Upper lobe of left lung (tissue), 6 donors: ENCODE measurements at regions not wholly inside any gene's neighbourhood (a gene's known extent, or its start where the extent isn't known, plus 50 kb on each side); places are given as distances from the start of the nearest gene placed in this dataset.
A peak's percentile ranks its signal among the peaks of the same experiment; 100 is the strongest.

ENCODE experiments used
- ATAC-seq, 2 donors: fragments of 200-7000 bp; cut with Tn5 transposase; one replicate each; pipeline ENCODE4 v1.9.1; 2022; ENCODE audit warnings: mild to moderate bottlenecking in 2 of 2, moderate library complexity in 2 of 2; ENCODE audit not compliant: low FRiP score in 2 of 2
- DNase-seq, 2 donors: peaks; one replicate each; pipeline ENCODE4 v3.0.0-alpha.2; 2019 to 2020
- H3K27ac ChIP-seq, 4 donors: fragments of 200-600 bp; sonication (generic); one replicate each; pipeline ENCODE4 v1.5.1; 2016 to 2019
- H3K27me3 ChIP-seq, 4 donors: fragments of 200-600 bp; sonication (generic); one replicate each; pipeline ENCODE4 v1.5.1; 2017 to 2019
- H3K36me3 ChIP-seq, 4 donors: fragments of 200-600 bp; sonication (generic); one replicate each; pipeline ENCODE4 v1.5.1; 2016 to 2019
- H3K4me1 ChIP-seq, 4 donors: fragments of 200-600 bp; sonication (generic); one replicate each; pipeline ENCODE4 v1.5.1; 2018 to 2019
- H3K4me3 ChIP-seq, 4 donors: fragments of 200-600 bp; sonication (generic); one replicate each; pipeline ENCODE4 v1.5.1; 2017 to 2019; ENCODE audit warnings: mild to moderate bottlenecking in 2 of 4, moderate library complexity in 1 of 4
- H3K9me3 ChIP-seq, 4 donors: fragments of 200-600 bp; sonication (generic); one replicate each; pipeline ENCODE4 v1.5.1; 2018 to 2019
- EP300 ChIP-seq, 4 donors: sonication (generic); formaldehyde crosslinking; IDR thresholded peaks; one replicate each; pipeline ENCODE4 v1.5.1; 2017; ENCODE audit warnings: antibody characterized with exemption in 4 of 4, control low read depth in 2 of 4
- POLR2A ChIP-seq, 4 donors: fragments of 450-650 bp; IDR thresholded peaks; one replicate each; pipeline ENCODE4 v1.5.1; 2016 to 2017; ENCODE audit warnings: antibody characterized with exemption in 4 of 4, mild to moderate bottlenecking in 2 of 4
- POLR2AphosphoS5 ChIP-seq, 2 donors: sonication (generic); formaldehyde crosslinking; IDR thresholded peaks; one replicate each; pipeline ENCODE4 v1.5.1; 2017; ENCODE audit warnings: antibody characterized with exemption in 2 of 2
- WGBS, 2 donors: methylation state at CpG; one replicate each; pipeline ENCODE4 v1.1.5; 2017 to 2018; 5-methylcytosine and 5-hydroxymethylcytosine counted together
- TF ChIP-seq, protein P1 (sequence below), 6 experiments: fragments of 450-650 bp in 4 of 6; fragments of 200-600 bp in 2 of 6; sonication (generic) in 2 of 6; IDR thresholded peaks; one replicate each; pipeline ENCODE4 v1.5.1; 2016 to 2019; ENCODE audit warnings: antibody characterized with exemption in 6 of 6
- donor health status: DM: no; HTN: no; CAD: no; lungs with moderate emphysema.
- donor health status: DM: no; HTN: yes; CAD: no; lungs with severe emphysema.

- H3K4me1 ChIP-seq, result no peaks in the 10 kb centered on the region
- H3K9me3 ChIP-seq, result peaks cover 0 to 6% (median 1%) of the 10 kb centered on the region in 4 donors
- H3K4me3 ChIP-seq, result no peak overlapping the region
- ATAC-seq (no peak), DNase-seq (no peak)
- no peaks in the 10 kb centered on the region for H3K27me3 ChIP-seq
- no peak overlapping the region for H3K27ac ChIP-seq
- WGBS, 2 donors, result 72 to 76% methylated on average over 2 of the region's 2 CpGs
- no peaks in the 10 kb centered on the region for H3K36me3 ChIP-seq
- TF ChIP-seq EP300 (IDR thresholded peaks at IDR 0.05) (no peak), POLR2AphosphoS5 (IDR thresholded peaks at IDR 0.05) (no peak), POLR2A (IDR thresholded peaks at IDR 0.05) (no peak)
- TF ChIP-seq, protein P1, sequence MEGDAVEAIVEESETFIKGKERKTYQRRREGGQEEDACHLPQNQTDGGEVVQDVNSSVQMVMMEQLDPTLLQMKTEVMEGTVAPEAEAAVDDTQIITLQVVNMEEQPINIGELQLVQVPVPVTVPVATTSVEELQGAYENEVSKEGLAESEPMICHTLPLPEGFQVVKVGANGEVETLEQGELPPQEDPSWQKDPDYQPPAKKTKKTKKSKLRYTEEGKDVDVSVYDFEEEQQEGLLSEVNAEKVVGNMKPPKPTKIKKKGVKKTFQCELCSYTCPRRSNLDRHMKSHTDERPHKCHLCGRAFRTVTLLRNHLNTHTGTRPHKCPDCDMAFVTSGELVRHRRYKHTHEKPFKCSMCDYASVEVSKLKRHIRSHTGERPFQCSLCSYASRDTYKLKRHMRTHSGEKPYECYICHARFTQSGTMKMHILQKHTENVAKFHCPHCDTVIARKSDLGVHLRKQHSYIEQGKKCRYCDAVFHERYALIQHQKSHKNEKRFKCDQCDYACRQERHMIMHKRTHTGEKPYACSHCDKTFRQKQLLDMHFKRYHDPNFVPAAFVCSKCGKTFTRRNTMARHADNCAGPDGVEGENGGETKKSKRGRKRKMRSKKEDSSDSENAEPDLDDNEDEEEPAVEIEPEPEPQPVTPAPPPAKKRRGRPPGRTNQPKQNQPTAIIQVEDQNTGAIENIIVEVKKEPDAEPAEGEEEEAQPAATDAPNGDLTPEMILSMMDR (IDR thresholded peaks at IDR 0.05), result no peak
Observed at GRCh38 chr5:5957737-5958136, 420.6 kb downstream of the MED10 start.

GRCh38 chr5:5954275-5954598 is 424.1 kb downstream of the MED10 start:
- DNase-seq (peak in 1 of 2 donors; percentile 6), ATAC-seq (no peak)
- Histone ChIP-seq H3K4me1 (no peaks in the 10 kb centered on the region), H3K36me3 (no peaks in the 10 kb centered on the region), H3K27ac (no peak overlapping the region), H3K4me3 (no peak overlapping the region), H3K9me3 (peaks cover 0 to 6% (median 1%) of the 10 kb centered on the region in 4 donors), H3K27me3 (no peaks in the 10 kb centered on the region)
- WGBS, 2 donors, result 90 to 91% methylated on average over 9 of the region's 9 CpGs
- no peak for TF ChIP-seq POLR2A (IDR thresholded peaks at IDR 0.05)

GRCh38 chr5:5953584-5954274 is 424.6 kb downstream of the MED10 start:
- Histone ChIP-seq H3K36me3 (no peaks in the 10 kb centered on the region), H3K4me1 (no peaks in the 10 kb centered on the region), H3K9me3 (peaks cover 0 to 6% (median 1%) of the 10 kb centered on the region in 4 donors), H3K27me3 (no peaks in the 10 kb centered on the region), H3K27ac (no peak overlapping the region), H3K4me3 (no peak overlapping the region)
- ATAC-seq, result no peak
- TF ChIP-seq, protein P1 (IDR thresholded peaks at IDR 0.05), result no peak
- no peak for TF ChIP-seq EP300 (IDR thresholded peaks at IDR 0.05)
- TF ChIP-seq POLR2A (IDR thresholded peaks at IDR 0.05), result no peak
- TF ChIP-seq POLR2AphosphoS5 (IDR thresholded peaks at IDR 0.05), result no peak
- DNase-seq, result no peak
- 79 to 87% methylated on average over 12 of the region's 12 CpGs for WGBS, 2 donors

DNA sequence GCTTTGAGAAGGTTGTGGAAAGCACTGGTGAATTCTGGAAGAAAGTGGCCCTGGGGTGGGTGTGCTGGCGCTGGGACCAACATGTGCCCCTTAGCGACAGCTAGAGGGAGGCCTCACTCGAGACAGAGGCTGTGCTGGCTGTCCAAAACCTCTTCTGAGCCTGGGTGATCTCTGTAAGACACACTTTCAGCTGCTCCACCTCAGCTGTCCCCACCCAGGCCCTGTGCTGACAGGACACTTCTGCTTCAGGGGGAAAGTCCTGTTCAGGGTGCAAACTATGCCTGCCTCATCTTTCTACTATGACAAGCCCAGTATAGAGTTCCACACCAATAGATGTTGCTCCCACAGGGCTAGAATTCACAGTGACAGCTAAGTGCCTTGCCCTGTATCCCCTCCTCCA is 426.4 kb downstream of the MED10 start:
- no peaks in the 10 kb centered on the region for H3K4me1 ChIP-seq
- no peak overlapping the region for H3K4me3 ChIP-seq
- WGBS, 2 donors, result 83% methylated on average over 3 of the region's 3 CpGs; no CpG with 5 or more reads in 1 of the 2 donors
- H3K27ac ChIP-seq, result no peak overlapping the region
- DNase-seq, result no peak
- H3K9me3 ChIP-seq, result peaks cover 0 to 2% (median under 1%) of the 10 kb centered on the region in 4 donors
- no peaks in the 10 kb centered on the region for H3K27me3 ChIP-seq
- TF ChIP-seq, protein P1 (IDR thresholded peaks at IDR 0.05), result no peak
- TF ChIP-seq POLR2A (IDR thresholded peaks at IDR 0.05) (no peak), POLR2AphosphoS5 (IDR thresholded peaks at IDR 0.05) (no peak), EP300 (IDR thresholded peaks at IDR 0.05) (no peak)
- ATAC-seq, result no peak
- no peaks in the 10 kb centered on the region for H3K36me3 ChIP-seq

DNA sequence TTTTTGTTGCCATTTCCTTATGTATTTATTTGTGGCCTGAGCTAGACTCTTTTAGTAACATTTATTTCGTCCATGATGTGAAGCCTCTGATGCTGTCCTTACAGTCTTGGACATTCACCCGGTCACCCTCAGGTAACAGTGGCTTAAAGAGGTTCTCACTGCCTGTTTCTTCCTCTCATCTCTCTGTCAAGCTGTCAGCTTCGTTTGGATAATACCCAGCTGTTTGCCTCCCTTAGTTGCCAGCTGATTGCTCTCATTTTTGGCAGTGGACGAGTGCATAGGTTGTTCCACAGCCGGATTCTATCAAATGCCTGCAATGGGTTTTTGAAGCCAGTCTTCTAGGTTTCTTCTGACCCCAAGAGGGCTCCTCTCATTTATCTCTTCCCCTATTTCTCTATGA is 427.7 kb downstream of the MED10 start:
- whole genome bisulfite sequencing, 2 donors, result 45 to 52% methylated on average over 5 of the region's 5 CpGs

More for the DNA sequence above, 427.7 kb downstream of the MED10 start:
- H3K4me3 ChIP-seq, result no peak overlapping the region
- no peak for TF ChIP-seq POLR2A (IDR thresholded peaks at IDR 0.05)
- TF ChIP-seq EP300 (IDR thresholded peaks at IDR 0.05), result no peak
- TF ChIP-seq POLR2AphosphoS5 (IDR thresholded peaks at IDR 0.05), result no peak
- TF ChIP-seq, protein P1 (IDR thresholded peaks at IDR 0.05), result no peak
- DNase-seq (no peak), ATAC-seq (no peak)
- H3K9me3 ChIP-seq, result no peaks in the 10 kb centered on the region
- H3K27me3 ChIP-seq, result no peaks in the 10 kb centered on the region
- H3K27ac ChIP-seq, result no peak overlapping the region
- no peaks in the 10 kb centered on the region for H3K4me1 ChIP-seq
- H3K36me3 ChIP-seq, result no peaks in the 10 kb centered on the region
